ENCODE measurements at regions not wholly inside any gene's neighbourhood (a gene's known extent, or its start where the extent isn't known, plus 50 kb on each side); places are given as distances from the start of the nearest gene placed in this dataset.

DNA sequence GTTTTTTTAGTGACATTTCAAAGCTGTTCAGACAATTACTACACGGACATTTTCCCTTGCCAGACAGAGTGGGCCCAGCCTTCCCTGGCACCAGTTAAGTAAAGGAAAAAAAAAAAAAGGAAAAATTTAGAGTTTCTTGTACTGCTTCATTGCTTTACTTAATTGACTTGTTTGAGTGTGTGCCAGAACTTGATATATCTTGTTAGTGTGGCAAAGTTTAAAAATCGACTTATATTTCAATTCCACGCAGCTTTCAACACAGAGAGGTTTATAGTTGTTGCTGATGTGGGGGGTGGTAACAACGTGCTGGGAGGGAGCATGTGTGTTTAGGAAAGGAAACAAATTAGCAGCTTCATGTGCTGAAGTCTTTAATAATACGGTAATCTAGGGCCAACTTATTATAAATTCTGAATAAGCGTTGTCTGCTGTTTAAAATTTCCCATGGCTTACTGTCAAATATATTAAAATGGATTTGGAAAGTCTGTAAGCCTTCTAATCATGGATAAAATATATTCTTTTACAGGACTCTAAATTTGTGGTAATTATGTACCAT lies 1104.6 kb downstream of the SORCS3 start:
- Histone ChIP-seq H3K9me2 (replicated peaks; ENCODE audit: control insufficient read depth, low read length) (no peaks in the 10 kb centered on the region), H3F3A (ENCODE audit: control insufficient read depth, insufficient read depth) (no peaks in the 10 kb centered on the region), H3K36me3 (ENCODE audit: control insufficient read depth, low read length) (no peaks in the 10 kb centered on the region), H3K27ac (ENCODE audit: low read depth, low read length) (no peak overlapping the region), H3K9me3 (ENCODE audit: control insufficient read depth, insufficient read depth, low read length) (no peaks in the 10 kb centered on the region), H3K79me2 (ENCODE audit: control insufficient read depth, low read length) (no peaks in the 10 kb centered on the region), H3K4me2 (ENCODE audit: low read length) (no peak overlapping the region), H3K27me3 (ENCODE audit: control insufficient read depth, low read length) (no peaks in the 10 kb centered on the region), H4K20me1 (ENCODE audit: control insufficient read depth, insufficient read depth, low read depth, low read length) (no peaks in the 10 kb centered on the region), H3K4me1 (ENCODE audit: control insufficient read depth, low read length) (no peaks in the 10 kb centered on the region), H3K4me3 (ENCODE audit: low read length) (no peak overlapping the region)
- no peak for TF ChIP-seq EZH2phosphoT487 (IDR thresholded peaks at IDR 0.05; ENCODE audit: borderline replicate concordance, low read length)
- no peak for TF ChIP-seq CTCF (IDR thresholded peaks at IDR 0.05; ENCODE audit: low read depth, low read length, poor library complexity, severe bottlenecking)

- no peaks in the 10 kb centered on the region for H3K9me3 ChIP-seq (ENCODE audit: control insufficient read depth, insufficient read depth, low read length)
- no peaks in the 10 kb centered on the region for H3K27me3 ChIP-seq (ENCODE audit: control insufficient read depth, low read length)
- H3K27ac ChIP-seq (ENCODE audit: low read depth, low read length), result no peak overlapping the region
- H3K9me2 ChIP-seq (replicated peaks; ENCODE audit: control insufficient read depth, low read length), result no peaks in the 10 kb centered on the region
- no peaks in the 10 kb centered on the region for H3F3A ChIP-seq (ENCODE audit: control insufficient read depth, insufficient read depth)
- H3K79me2 ChIP-seq (ENCODE audit: control insufficient read depth, low read length), result no peaks in the 10 kb centered on the region
- H3K4me3 ChIP-seq (ENCODE audit: low read length), result no peak overlapping the region
- no peaks in the 10 kb centered on the region for H3K36me3 ChIP-seq (ENCODE audit: control insufficient read depth, low read length)
- TF ChIP-seq EZH2phosphoT487 (IDR thresholded peaks at IDR 0.05; ENCODE audit: borderline replicate concordance, low read length), result no peak
- TF ChIP-seq CTCF (IDR thresholded peaks at IDR 0.05; ENCODE audit: low read depth, low read length, poor library complexity, severe bottlenecking), result no peak
- H3K4me2 ChIP-seq (ENCODE audit: low read length), result no peak overlapping the region
- no peaks in the 10 kb centered on the region for H4K20me1 ChIP-seq (ENCODE audit: control insufficient read depth, insufficient read depth, low read depth, low read length)
- H3K4me1 ChIP-seq (ENCODE audit: control insufficient read depth, low read length), result no peaks in the 10 kb centered on the region
Observed at GRCh38 chr10:105743343-105744056, 1102.4 kb downstream of the SORCS3 start.

DNA sequence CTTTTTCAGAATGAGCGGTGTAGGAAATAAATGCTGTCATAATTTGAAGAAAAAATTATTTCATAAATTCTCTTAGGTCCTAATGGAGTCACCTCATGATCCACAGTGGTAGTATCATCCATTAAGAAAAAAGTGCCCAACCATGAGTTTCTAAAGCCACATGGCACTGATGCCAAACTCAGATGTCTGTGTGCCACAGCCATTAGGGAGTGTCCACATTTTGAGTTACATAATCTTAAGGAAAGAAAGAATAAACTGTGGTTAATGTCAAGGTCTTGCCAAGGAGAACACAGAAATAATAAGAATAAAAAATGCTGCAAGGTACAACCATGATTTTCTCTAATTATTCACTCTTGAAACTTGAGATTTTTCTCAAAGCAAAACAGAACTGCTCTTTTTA lies 1101.8 kb downstream of the SORCS3 start:
- Histone ChIP-seq H3K36me3 (ENCODE audit: control insufficient read depth, low read length) (no peaks in the 10 kb centered on the region), H3K9me2 (replicated peaks; ENCODE audit: control insufficient read depth, low read length) (no peaks in the 10 kb centered on the region), H3K27ac (ENCODE audit: low read depth, low read length) (no peak overlapping the region), H4K20me1 (ENCODE audit: control insufficient read depth, insufficient read depth, low read depth, low read length) (no peaks in the 10 kb centered on the region), H3K27me3 (ENCODE audit: control insufficient read depth, low read length) (no peaks in the 10 kb centered on the region), H3K4me1 (ENCODE audit: control insufficient read depth, low read length) (no peaks in the 10 kb centered on the region), H3K9me3 (ENCODE audit: control insufficient read depth, insufficient read depth, low read length) (no peaks in the 10 kb centered on the region), H3K4me3 (ENCODE audit: low read length) (no peak overlapping the region), H3K4me2 (ENCODE audit: low read length) (no peak overlapping the region), H3F3A (ENCODE audit: control insufficient read depth, insufficient read depth) (no peaks in the 10 kb centered on the region), H3K79me2 (ENCODE audit: control insufficient read depth, low read length) (no peaks in the 10 kb centered on the region)
- no peak for TF ChIP-seq EZH2phosphoT487 (IDR thresholded peaks at IDR 0.05; ENCODE audit: borderline replicate concordance, low read length)
- no peak for TF ChIP-seq CTCF (IDR thresholded peaks at IDR 0.05; ENCODE audit: low read depth, low read length, poor library complexity, severe bottlenecking)
